Right lobe of liver (tissue), 4 donors: ENCODE measurements at regions not wholly inside any gene's neighbourhood (a gene's known extent, or its start where the extent isn't known, plus 50 kb on each side); places are given as distances from the start of the nearest gene placed in this dataset.

Experiments used
- CTCF ChIP-seq, 4 donors: fragments of 200-600 bp in 3 of 4; fragments of 450-650 bp in 1 of 4; IDR thresholded peaks; one replicate each; pipeline versions ENCODE4 v1.5.1 to v1.8.0; 2016 to 2022; ENCODE audit warnings: antibody characterized with exemption in 4 of 4, mild to moderate bottlenecking in 2 of 4
- POLR2A ChIP-seq: fragments of 450-650 bp; IDR thresholded peaks from one replicate; pipeline ENCODE4 v1.6.1; 2017; ENCODE audit warnings: antibody characterized with exemption, mild to moderate bottlenecking
- donor health status: DM: no; HTN: no; CAD: no.
- donor health status: DM: no; HTN: no; CAD: no.
- donor health status: DM: no; HTN: yes; CAD: no.

GRCh38 chr2:203800783-203801182 is 66.8 kb upstream of the CTLA4 start:
- TF ChIP-seq CTCF (IDR thresholded peaks at IDR 0.05) (no peak), POLR2A (no peak)
